NOMO-1 treated with DMSO at 0.1 percent for 48 hours (cell line): ENCODE measurements at regions not wholly inside any gene's neighbourhood (a gene's known extent, or its start where the extent isn't known, plus 50 kb on each side); places are given as distances from the start of the nearest gene placed in this dataset.
"Not testable (repeated sequence)": the region's sequence is repeated elsewhere in the genome, so short reads cannot be mapped to it uniquely, and the experiment has no call there.

Experiments
- DNase-seq: peaks from one replicate; lab custom pipeline; 2025; ENCODE audit not compliant: unreplicated experiment; lab: John Stamatoyannopoulos, UW

DNA sequence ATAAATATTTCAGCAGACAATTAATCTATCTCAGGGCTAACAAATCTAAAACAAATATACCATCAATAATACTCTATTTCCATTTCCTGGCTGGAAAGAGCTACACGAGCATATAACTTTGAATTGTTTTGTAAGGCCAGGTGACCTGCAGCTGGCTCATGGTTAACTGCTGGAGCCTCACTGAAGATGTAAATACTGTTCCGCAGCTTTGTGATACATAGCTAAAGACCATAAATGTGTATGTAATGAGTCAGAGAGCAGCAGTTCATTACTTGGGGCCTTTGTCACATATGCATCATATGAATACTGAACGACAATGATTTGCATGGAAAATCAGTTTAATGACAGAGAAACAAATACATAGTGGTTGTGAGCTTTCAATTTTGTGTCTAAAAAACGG, 109.4 kb upstream of the CCN2 start:
- DNase-seq: no peak

DNA sequence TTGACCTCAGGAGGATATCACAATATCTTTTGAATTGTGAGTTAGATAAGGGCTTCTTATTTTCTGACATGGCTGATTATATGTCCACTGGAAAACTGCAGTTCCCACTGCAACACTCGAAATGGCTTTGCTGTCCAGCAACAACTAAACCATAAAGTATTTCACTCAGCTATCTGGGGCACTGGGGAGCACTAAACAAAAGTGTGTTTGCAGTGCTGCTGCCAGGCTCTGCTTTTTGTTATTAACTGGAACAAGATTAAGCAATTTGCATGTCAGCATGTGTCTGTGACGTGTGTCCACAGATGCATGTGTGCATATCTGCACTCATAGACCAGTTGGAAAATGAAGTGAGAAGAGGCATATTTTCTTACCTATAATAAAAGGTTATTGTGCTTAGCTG, 107.8 kb upstream of the CCN2 start:
- no peak for DNase-seq

DNA sequence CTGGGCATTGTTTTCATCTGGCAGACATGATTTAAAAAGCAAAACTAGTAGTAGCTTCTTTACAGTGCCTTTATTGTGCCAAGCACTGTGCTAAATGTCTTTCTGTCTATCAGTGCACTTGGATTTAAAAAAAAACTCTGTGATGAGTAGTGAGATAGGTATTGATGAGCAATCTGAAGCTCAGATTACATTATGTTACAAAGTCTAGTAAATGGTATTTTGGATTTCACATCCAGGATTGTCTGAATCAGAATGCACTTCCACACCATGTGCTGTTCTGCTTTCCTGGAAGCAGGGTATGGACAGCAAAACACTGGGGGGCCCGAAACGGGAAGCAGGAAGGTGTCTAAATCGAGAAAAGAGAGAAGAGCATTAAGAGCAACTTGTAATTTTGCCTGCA, 103.4 kb upstream of the CCN2 start:
- no peak for DNase-seq

DNA sequence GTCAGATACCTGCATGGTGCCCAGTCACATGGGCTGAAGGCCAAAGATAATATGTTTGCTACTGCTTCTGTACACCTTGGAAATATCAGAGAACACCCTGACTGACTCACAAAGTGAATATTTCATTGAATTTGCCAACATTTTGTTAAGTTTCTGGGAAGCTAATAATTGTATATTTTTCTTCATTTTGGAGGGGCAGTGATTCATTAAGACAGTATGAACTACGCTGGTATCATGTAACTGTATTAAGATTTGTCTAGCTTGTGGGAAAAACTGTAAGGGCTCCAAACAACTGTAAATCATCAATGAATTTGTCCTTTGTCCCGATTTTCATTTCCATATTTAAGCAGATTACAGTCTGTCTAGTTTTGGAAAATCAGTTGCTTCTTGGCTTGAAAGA, 102.3 kb upstream of the CCN2 start:
- DNase-seq: no peak

DNA sequence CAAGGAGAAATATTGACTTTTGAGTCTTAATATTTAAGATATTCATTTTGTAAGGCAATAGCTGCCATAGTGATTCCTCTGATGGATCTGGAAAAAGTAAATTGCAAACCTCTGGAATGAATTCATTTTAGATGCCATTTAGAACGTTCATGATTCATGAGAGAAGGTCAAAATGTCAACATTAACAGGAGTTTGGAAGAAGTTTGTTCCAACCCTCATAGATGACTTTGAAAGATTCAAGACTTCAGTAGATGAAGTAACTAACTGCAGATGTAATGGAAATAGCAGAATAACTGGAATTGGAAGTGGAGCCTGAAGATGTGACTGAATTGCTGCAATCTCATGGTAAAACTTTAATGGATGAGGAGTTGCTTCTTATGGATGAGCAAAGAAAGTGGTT, 100.9 kb upstream of the CCN2 start:
- DNase-seq: no peak

DNA sequence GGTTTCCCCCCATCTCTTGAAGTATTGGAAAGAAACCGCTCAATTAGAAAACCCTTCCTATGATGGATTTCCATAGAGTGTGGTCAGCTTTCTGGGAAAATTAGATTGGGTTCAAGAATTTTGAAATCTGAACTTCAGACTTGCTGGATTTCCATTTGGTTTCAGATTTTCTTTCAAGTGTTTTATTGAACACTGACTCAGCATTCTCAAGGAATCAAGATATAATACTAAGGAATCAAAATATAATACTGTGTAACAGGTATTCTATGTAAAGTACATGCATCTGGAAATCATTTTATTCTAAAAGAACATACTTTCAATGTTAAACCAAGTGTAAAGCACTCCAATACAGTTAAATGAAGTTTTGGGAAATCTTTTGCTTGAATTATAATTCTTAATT, 94.7 kb upstream of the CCN2 start:
- DNase-seq: no peak

DNA sequence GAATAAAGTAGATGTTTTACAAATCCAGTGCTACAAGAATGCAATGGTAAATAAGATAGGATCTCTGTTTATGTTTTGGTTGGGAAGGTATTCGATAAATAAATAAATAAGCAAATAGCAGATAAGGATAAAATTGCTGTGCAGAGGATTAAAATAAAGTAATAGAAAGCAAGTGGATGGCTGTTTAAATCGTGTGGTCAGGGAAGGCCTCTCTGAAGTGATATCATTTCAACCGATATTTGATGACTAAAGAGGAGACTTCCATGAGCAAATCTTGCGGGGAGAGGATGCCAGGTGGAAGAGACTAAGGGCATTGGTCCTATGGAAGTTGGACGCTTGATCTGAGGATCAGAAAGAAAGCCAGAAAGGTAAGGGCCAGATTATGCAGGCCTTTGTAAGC, 92.0 kb upstream of the CCN2 start:
- no peak for DNase-seq

DNA sequence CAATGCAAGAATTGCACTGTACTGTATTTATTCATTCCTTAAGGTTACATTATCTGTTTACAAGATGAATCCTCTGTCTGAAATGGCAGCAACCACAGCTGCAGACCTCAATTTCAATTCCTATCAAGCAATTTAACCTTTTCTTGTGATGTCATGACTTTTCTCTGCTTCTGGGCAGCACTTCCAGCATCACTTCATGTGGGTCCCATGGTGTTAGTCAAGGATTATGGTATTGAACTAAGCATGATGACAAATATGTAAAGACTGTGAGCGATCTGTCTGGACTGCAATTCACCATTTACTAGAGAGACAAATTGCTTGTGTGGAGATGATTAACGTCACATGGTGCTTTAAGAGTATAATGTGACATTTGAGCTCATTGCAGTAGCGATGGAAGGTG, 90.5 kb upstream of the CCN2 start:
- no peak for DNase-seq

DNA sequence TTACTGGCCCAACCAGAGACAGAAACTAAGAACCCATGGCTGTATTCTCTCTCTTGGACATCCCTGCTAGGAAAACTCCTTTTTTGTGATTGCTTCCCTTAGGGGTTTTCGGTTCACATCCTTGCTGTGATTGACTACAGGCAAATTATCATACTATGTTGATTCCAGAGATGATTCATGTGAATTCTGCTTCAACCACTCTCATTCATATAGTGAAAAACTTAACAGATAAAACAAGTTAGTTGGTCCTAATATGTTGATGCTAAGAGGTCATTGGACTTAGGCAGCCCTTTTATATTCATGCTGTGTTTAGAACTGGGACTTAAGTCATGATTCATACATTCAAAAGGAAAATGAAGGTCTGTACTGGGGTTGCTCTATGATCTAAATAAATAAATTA, 76.9 kb upstream of the CCN2 start:
- DNase-seq: no peak

DNA sequence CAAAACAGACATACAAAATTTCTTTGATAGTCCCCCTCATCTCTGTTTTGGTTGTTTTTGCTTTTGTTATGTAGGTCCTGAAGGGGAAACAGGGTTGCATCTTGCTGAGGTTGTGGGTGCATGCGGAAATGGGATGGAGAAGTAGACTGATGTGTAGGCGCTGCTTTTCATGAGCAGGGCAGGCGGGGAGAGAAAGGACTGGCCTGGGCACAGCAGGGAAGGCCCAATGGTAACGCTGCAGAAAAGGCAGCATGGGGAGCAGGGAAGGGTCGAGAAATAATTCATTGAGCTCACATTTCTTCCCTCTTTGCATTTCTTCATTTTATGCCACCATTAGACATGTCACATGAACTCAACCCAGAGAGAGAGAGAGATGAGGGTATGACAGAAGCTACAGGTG, 74.3 kb upstream of the CCN2 start:
- no peak for DNase-seq

DNA sequence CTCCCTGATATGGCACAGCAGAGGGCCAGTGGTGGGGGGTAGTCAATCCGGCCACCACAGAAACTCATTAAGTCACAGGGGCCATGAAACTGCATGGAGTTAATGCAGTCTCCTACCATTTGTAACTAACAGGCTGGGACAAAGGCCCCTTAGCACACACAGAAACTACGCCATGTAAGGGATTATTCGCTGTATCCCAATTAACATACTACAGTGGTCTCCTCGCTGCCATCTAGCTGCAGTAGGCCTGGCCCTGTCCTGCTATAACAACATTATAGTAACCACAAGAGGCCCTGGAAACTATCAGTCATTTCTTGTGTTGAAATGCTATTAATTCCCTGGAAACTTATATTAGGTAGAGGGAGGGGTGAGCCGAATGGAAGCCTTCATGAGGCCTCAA, 72.3 kb upstream of the CCN2 start:
- DNase-seq: no peak

DNA sequence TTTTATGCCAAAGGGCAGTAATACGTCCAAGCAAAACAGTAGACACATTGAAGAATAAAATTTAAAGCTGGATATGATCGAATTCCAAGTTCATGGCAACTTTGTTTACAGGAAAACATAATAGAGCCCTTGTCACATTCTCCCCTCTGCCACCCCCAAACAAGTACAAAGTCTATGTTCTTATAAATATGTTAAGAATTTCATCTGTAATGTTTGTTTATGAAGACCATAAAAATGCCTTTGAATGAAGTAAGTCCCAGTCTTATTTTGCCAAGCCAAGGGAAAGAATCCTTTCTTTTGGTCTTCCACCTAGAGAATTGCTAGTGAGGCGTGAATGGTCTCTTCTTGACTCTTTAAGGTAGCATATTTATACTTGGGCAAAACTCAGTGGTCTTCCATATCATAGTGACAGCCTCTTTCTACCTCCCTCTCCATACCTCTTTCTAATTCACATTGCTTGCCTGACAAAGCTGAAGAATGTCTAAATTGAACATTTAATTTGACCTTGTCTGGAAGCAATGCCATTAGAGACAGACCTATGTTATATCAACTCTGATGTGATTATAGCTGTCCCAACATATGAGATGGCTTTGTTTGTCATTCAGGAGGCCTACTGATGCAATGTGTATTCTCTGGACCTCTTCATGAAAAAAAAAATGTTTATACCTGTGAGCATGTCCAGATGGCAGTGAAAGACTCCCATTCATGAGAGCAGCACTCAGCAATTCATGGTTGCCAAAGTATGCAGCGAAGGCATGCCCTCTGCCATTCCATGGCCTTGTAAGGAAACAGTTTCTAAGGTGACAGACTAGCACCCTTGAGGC, 70.6 kb upstream of the CCN2 start:
- DNase-seq: no peak

DNA sequence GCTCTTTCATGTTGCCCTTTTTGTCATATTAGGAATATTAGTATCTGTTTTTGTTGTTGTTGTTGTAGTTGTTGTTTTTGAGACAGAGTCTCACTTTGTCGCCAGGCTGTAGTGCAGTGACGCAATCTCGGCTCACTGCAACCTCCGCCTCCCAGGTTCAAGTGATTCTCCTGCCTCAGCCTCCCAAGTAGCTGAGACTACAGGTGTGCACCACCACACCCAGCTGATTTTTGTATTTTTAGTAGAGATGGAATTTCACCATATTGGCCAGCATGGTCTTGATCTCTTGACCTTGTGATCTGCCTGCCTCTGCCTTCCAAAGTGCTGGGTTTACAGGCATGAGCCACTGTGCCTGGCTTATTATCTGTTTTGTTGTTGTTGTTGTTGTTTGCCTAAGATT, 69.7 kb upstream of the CCN2 start:
- DNase-seq: not testable (repeated sequence)

DNA sequence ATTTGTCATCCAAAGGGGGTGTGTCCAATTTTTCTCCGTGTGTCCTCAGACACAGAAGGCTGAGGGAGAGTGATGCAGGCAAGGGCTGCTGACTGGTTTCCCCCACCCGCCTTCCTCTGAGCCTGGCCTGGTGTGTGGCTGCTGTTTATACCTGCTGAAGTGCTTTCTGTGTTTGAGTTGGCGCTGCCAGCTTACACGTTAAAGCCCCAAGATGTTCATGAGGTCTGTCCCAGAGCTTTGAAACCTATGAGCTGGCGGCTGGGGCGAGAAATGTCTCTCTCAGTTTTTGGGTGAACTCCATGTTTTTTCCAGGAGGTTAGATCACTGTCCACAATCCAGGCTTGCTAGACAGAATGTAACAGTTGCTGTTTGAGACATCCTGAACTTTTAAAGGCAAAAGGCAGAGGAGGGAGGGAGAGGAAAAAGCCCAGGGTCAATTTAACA, 69.0 kb upstream of the CCN2 start:
- no peak for DNase-seq

DNA sequence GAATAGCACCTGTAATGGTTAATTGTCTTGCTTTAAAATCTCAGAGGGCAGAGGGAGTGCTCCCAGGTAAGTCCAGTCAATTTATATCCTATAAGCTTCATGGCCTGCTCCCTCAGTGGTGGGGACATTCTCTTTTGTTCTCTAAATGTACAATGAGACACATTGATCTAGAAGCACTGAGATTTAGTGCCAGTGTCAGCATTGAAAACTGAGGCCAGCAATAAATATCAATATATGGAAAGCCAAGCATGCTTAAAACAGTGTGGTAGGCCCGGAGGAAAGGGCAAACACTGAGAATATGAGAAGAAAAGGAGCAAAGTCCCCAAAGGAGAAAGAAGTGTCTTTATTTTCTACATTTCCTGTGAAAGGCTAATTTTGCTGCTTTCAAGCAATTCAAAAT, 68.4 kb upstream of the CCN2 start:
- no peak for DNase-seq

DNA sequence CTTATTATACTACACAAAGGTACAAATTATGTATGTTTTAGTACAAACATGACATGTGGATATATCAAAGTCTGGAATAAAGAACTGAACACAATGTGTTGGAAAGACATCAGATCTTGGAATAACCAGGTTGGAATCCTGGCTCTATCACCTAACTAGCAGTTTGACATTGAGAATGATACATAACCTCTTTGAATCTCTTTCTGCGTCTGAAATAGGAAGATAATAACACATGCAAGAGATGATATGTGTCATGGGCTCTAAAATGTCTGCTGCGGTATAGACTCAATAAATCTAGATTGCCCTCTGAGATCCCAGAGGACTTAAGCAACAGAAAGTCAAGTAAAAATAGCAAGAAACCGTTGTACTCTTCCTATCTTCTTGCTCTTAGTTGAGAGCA, 66.8 kb upstream of the CCN2 start:
- peak; percentile 90 for DNase-seq

DNA sequence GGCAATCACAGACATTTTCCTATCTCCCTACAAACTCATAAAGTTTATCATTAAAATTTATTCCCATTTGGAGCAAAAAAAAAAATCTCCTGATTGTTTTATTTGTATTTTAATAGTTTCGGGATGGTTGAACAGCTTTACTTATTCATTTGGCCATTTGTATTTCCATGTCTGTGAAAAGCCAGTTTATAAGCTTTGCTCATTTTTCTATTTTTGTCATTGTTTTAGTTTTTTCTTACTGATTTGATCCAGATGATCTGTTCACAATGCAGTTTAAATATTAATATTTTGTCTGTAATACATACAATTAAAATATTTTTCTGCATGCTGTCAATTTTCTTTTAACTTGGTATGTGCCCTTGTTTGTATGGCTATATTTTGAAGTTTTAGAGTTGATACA, 65.2 kb upstream of the CCN2 start:
- no peak for DNase-seq

DNA sequence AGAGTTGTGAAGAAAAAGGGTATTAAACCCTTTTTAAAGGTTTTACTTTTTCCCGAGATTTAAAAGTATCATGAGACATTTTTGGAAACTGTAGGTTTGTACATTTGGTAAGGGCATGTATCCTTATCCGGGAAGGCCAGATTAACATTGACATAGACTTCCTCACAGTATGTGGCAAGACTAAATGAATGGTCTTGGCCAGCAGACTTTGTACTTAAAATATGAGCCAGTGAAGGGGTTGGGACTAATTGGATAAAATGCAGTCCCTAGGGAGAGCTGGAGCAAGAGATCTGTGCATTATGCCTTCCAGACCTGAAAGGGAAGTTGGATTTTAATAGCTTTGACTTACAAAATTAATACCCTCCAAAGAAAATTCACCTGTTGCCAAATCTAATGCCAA, 60.4 kb upstream of the CCN2 start:
- DNase-seq: no peak

DNA sequence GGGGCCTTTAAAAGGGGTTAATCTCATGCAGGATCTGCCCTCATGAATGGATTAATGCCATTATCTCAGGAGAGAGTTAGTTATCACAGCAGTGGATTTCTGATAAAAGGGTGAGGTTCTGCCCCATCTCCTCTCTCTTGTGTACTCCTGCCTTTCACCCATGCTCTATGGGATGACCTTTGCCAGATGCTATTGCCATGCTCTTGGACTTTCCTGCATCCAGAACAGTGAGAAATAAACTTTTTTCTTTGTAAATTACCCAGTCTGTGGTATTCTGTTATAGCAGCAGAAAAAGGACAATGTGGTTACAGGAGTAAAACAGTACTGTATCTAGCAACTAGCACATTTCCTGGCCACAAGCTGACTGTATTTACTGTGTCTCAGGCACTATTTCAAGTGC, 58.0 kb upstream of the CCN2 start:
- DNase-seq: no peak

DNA sequence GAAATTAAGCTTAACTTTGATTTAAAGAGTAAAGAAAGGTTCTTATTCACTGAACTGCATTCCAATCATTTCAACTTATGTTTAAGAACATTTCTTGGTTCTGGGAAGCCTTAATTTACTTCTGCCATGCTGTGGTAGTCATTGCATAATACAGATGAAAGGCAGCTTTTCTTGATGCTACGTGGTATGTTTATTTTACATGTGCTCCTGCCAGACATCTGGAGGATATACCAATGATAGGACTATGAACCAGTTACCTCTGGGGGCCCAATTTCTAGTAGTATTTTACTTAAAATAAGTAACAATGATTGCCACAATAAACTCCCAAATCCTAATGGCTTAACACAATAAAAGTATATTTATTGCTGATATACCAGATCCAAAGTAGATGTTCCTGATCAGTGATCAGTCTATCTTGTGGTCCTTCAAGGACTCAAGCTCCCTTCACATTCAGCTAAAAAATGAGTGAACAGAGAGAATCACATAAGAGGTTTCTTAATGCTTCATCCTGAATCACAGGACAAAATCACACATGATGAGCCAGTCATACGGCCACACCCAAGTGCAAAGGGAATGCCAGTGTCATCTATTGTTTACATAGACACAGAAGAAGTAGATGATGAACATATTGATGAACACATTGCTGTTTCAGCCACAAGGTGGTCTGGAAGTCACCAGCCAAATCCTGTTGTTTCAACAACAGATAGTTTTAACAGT, 56.5 kb upstream of the CCN2 start:
- no peak for DNase-seq

DNA sequence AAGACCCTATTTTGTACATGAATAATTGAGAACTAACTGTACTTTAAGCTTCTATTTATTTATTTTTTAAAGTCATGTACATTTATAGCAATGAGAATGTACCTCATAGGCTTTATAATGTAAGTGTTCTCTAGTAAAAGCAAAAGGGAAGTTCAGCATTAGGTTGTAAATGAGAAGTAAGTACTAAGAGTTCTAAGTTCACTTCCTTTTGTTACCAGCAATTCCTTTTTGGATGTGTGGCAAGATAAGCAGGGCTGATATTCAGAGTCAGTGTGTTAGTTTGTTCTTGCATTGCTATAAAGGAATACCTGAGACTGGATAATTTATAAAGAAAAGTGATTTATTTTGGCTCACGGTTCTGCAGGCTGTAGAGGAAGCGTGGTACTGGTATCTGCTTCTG, 54.0 kb upstream of the CCN2 start:
- peak; percentile 90 for DNase-seq

DNA sequence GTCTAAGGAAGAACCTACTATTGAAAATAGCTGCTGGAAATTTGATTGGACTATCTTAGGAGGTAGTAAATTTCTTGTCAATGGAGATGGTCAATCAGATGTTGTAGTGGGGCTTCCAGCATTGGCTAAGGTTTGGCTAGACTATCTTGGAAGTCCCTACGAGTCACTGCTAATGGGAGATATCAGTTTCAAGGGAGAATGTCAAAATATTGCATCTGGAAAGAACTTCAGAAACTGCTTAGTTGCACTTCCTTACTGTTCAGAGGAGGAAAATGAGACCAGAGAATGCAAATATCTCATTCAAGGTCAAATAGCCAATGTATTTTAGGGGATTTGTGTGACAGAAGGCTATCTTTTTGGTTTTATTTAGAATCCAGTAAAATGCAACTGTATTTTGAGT, 53.5 kb upstream of the CCN2 start:
- DNase-seq: no peak
